ENCODE measurements at regions not wholly inside any gene's neighbourhood (a gene's known extent, or its start where the extent isn't known, plus 50 kb on each side); places are given as distances from the start of the nearest gene placed in this dataset.
"Not testable (repeated sequence)": the region's sequence is repeated elsewhere in the genome, so short reads cannot be mapped to it uniquely, and the experiment has no call there.

- no peak for DNase-seq
- H3K4me3 ChIP-seq (ENCODE audit: insufficient read depth, low read depth, low read length) = no peak overlapping the region
- H3K27me3 ChIP-seq (ENCODE audit: control insufficient read depth, insufficient read depth, low read length) = no peaks in the 10 kb centered on the region
- no peaks in the 10 kb centered on the region for H3K36me3 ChIP-seq (replicated peaks; ENCODE audit: control insufficient read depth, insufficient read depth, low read length)
These were observed 322.4 kb upstream of the PRKX start for GRCh38 chrX:4035874-4036273.

- no peaks in the 10 kb centered on the region for H3K36me3 ChIP-seq (replicated peaks; ENCODE audit: control insufficient read depth, insufficient read depth, low read length)
- no peak for DNase-seq
- no peaks in the 10 kb centered on the region for H3K27me3 ChIP-seq (ENCODE audit: control insufficient read depth, insufficient read depth, low read length)
- no peak overlapping the region for H3K4me3 ChIP-seq (ENCODE audit: insufficient read depth, low read depth, low read length)
These were observed 314.7 kb upstream of the PRKX start for GRCh38 chrX:4028151-4028550.

- Histone ChIP-seq H3K36me3 (replicated peaks; ENCODE audit: control insufficient read depth, insufficient read depth, low read length) (no peaks in the 10 kb centered on the region), H3K4me3 (ENCODE audit: insufficient read depth, low read depth, low read length) (no peak overlapping the region), H3K27me3 (ENCODE audit: control insufficient read depth, insufficient read depth, low read length) (no peaks in the 10 kb centered on the region)
- DNase-seq = no peak
These were observed 291.8 kb upstream of the PRKX start for GRCh38 chrX:4005281-4005680.

DNA sequence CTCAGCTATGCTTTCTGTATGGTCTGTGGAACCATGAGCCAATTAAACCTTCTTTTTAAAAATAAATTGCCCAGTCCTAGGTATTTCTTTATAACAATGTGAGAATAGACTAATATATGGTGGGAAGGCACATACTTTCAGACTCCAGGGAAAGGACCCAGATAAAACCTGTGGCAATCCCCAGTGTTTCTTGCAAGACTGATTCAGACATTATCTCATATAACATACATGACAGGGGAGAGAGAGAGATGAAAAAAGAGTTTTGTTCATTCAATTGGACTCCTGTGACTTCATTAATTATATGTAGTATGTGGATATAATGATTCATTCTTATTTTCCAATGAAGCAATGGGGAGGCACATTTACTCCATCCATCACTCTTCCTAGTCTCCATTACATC, 291.4 kb upstream of the PRKX start:
- DNase-seq = no peak
- no peaks in the 10 kb centered on the region for H3K27me3 ChIP-seq (ENCODE audit: control insufficient read depth, insufficient read depth, low read length)
- H3K36me3 ChIP-seq (replicated peaks; ENCODE audit: control insufficient read depth, insufficient read depth, low read length) = no peaks in the 10 kb centered on the region
- no peak overlapping the region for H3K4me3 ChIP-seq (ENCODE audit: insufficient read depth, low read depth, low read length)

DNA sequence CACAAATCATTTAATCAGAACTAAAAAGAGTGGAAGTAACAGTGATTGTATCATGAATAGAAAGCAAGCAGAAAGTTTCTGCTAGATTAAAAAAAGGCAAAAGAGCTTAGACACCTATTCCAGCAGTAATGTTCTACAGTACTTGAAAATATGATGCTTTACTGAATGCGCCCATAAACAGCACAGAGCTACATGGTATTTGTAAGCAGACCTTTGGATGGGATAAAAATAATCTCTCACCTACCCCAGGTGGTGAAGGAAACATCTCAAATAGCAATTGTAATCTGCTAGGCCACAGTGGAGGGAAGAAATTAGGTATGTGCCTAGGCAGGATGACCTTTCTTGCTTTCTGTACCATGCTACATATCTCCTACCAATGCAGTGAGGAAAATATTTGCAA, 280.9 kb upstream of the PRKX start:
- no peak for DNase-seq
- H3K4me3 ChIP-seq (ENCODE audit: insufficient read depth, low read depth, low read length) = no peak overlapping the region
- H3K36me3 ChIP-seq (replicated peaks; ENCODE audit: control insufficient read depth, insufficient read depth, low read length) = no peaks in the 10 kb centered on the region
- H3K27me3 ChIP-seq (ENCODE audit: control insufficient read depth, insufficient read depth, low read length) = no peaks in the 10 kb centered on the region

GRCh38 chrX:3990569-3990968, 277.1 kb upstream of the PRKX start:
- DNase-seq = peak; percentile 17
- no peaks in the 10 kb centered on the region for H3K36me3 ChIP-seq (replicated peaks; ENCODE audit: control insufficient read depth, insufficient read depth, low read length)

DNA sequence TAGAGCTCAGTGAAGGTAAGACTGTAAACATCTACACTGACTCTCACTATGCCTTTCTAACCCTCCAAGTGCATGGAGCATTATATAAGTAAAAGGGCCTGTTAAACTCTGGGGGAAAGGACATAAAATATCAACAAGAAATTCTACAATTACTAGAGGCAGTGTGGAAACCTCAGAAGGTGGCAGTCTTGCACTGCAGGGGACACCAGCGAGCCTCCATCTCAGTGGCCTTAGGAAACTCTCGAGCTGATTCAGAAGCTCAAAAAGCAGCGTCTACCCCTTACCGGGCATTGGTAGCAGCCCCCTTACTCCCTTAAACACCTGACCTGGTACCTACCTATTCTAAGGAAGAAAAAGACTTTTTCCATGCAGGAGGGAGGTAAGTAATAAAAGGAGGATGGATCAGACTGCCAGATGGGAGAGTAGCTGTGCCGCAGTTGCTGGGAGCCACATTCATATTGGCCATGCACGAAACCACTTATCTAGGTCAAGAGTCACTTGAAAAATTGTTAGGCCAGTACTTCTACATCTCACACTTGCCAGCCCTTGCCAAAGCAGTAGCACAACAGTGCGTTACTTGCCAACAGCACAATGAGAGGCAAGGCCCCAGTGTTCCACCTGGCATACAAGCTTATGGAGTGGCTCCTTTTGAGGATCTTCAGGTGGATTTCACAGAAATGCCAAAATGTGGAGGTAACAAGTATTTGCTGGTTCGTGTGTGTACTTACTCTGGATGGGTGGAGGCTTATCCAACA, 258.8 kb upstream of the PRKX start:
- not testable (repeated sequence) for H3K27me3 ChIP-seq (ENCODE audit: control insufficient read depth, insufficient read depth, low read length); H3K36me3 ChIP-seq (replicated peaks; ENCODE audit: control insufficient read depth, insufficient read depth, low read length); H3K4me3 ChIP-seq (ENCODE audit: insufficient read depth, low read depth, low read length); DNase-seq

More at GRCh38 chrX:3990569-3990968, 277.1 kb upstream of the PRKX start:
- no peaks in the 10 kb centered on the region for H3K27me3 ChIP-seq (ENCODE audit: control insufficient read depth, insufficient read depth, low read length)
- no peak overlapping the region for H3K4me3 ChIP-seq (ENCODE audit: insufficient read depth, low read depth, low read length)

DNA sequence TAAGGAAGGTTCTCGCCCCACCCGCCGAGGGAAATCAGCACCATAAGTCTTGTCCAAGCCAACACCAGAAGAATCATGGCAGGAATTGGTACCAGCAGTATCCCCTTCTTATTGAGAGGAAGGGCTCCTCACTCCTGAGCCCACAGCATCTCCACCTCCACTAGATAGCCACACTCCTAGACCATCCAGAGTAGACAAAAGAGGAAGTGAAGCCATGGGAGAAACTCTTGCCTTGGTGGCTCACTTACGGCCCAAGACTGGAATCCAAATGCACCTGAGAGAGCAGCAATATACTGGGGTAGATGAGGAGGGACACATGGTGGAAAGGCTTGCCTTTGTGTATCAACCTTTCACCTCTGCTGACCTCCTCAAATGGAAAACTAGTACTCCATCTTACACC, 255.3 kb upstream of the PRKX start:
- no peak for DNase-seq
- Histone ChIP-seq H3K4me3 (ENCODE audit: insufficient read depth, low read depth, low read length) (no peak overlapping the region), H3K36me3 (replicated peaks; ENCODE audit: control insufficient read depth, insufficient read depth, low read length) (no peaks in the 10 kb centered on the region), H3K27me3 (ENCODE audit: control insufficient read depth, insufficient read depth, low read length) (no peaks in the 10 kb centered on the region)

DNA sequence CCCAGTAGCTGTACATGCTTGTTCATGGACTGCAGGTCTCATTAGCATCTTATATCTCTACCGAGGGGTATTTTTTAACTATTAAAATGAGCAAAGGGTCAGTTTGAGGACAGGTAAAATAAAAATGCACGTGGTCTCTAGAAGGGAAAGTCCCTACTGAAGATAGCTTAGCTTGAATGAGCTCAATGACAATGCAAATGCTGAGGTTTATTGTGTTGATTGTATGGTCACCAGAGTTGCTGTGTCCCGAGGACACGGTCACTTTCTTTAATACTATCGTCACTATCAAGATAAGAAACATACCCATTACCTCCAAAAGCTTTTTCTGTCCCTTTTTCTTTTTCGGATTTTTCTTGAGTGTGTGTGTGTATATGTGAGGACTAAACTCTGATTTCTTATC, 250.5 kb upstream of the PRKX start:
- no peak overlapping the region for H3K4me3 ChIP-seq (ENCODE audit: insufficient read depth, low read depth, low read length)
- no peak for DNase-seq
- no peaks in the 10 kb centered on the region for H3K27me3 ChIP-seq (ENCODE audit: control insufficient read depth, insufficient read depth, low read length)
- H3K36me3 ChIP-seq (replicated peaks; ENCODE audit: control insufficient read depth, insufficient read depth, low read length) = no peaks in the 10 kb centered on the region

GRCh38 chrX:3962511-3963311, 249.3 kb upstream of the PRKX start:
- H3K4me3 ChIP-seq (ENCODE audit: insufficient read depth, low read depth, low read length) = no peak overlapping the region

GRCh38 chrX:3960952-3961351, 247.5 kb upstream of the PRKX start:
- no peak for DNase-seq
- H3K27me3 ChIP-seq (ENCODE audit: control insufficient read depth, insufficient read depth, low read length) = no peaks in the 10 kb centered on the region
- H3K36me3 ChIP-seq (replicated peaks; ENCODE audit: control insufficient read depth, insufficient read depth, low read length) = no peaks in the 10 kb centered on the region
- H3K4me3 ChIP-seq (ENCODE audit: insufficient read depth, low read depth, low read length) = no peak overlapping the region

More at GRCh38 chrX:3962511-3963311, 249.3 kb upstream of the PRKX start:
- no peaks in the 10 kb centered on the region for H3K27me3 ChIP-seq (ENCODE audit: control insufficient read depth, insufficient read depth, low read length)
- DNase-seq = peak; percentile 45
- H3K36me3 ChIP-seq (replicated peaks; ENCODE audit: control insufficient read depth, insufficient read depth, low read length) = no peaks in the 10 kb centered on the region

GRCh38 chrX:3951859-3952258, 238.4 kb upstream of the PRKX start:
- Histone ChIP-seq H3K36me3 (replicated peaks; ENCODE audit: control insufficient read depth, insufficient read depth, low read length) (no peaks in the 10 kb centered on the region), H3K27me3 (ENCODE audit: control insufficient read depth, insufficient read depth, low read length) (no peaks in the 10 kb centered on the region), H3K4me3 (ENCODE audit: insufficient read depth, low read depth, low read length) (no peak overlapping the region)
- DNase-seq = no peak

DNA sequence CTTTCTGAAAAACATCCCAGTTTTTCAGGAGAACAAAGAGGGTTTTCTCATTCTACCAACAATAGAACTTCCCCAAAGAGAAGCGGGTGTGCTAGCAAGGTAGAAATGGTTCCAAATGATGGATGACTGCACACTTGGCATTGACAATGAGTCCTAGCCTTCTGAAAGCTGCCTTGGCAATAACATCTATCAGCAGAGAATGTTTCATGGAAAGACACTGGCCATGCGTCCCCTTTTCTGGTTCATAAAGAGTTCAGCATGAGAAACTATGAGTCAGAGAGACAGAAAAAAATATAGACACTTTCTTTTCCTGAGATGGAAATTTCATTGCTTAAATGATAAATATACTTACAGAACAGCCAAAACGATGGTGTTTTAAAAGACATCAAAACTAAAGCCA, 236.9 kb upstream of the PRKX start:
- Histone ChIP-seq H3K36me3 (replicated peaks; ENCODE audit: control insufficient read depth, insufficient read depth, low read length) (no peaks in the 10 kb centered on the region), H3K27me3 (ENCODE audit: control insufficient read depth, insufficient read depth, low read length) (no peaks in the 10 kb centered on the region), H3K4me3 (ENCODE audit: insufficient read depth, low read depth, low read length) (no peak overlapping the region)
- no peak for DNase-seq

DNA sequence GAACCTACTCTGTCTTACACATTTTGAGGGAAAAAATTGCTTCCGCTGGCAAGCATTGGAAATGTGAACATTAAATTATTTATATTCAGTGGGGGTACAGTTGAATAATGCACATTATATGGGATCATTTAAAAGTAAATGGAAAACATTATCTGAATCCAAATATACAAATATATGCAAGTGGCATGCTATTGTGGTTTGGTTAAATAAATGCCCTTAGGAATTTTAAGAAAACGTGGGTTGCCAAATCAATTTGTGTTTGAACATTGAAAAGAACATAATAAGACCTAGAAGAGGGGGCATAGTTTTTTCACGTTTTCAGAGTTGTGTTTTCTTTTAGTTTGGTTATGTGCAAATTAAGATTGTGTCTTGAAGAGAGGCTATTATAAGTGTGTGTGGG, 230.5 kb upstream of the PRKX start:
- Histone ChIP-seq H3K27me3 (ENCODE audit: control insufficient read depth, insufficient read depth, low read length) (no peaks in the 10 kb centered on the region), H3K36me3 (replicated peaks; ENCODE audit: control insufficient read depth, insufficient read depth, low read length) (no peaks in the 10 kb centered on the region), H3K4me3 (ENCODE audit: insufficient read depth, low read depth, low read length) (no peak overlapping the region)
- no peak for DNase-seq

DNA sequence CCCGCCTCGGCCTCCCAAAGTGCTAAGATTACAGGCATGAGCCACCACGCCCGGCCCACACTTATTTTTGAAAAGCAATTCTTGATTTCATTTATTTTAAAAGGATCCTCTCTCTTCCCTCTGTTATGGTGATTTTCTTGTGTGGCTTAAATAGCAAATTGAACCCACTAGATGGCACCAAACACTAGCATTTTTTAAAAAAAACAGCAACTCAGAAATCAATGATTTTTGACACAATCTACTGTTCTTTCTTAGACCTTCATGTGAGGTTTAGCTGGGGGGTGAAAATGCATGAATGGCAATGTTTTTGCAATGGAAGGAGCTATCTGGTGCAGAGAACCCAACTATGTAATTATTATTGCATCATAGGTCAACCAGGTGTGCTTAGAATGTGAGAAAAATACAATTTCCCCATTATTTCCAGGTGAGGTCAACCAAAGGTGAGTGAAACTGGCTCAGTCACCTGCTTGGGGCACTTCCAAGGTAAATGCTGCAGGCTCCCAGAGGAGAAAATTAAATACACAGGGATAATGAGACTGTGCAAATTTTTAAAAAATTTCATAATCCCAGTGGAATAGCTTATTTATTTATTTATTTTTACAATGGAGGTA, 226.7 kb upstream of the PRKX start:
- peak; percentile 45 for DNase-seq
- H3K4me3 ChIP-seq (ENCODE audit: insufficient read depth, low read depth, low read length) = no peak overlapping the region
- no peaks in the 10 kb centered on the region for H3K36me3 ChIP-seq (replicated peaks; ENCODE audit: control insufficient read depth, insufficient read depth, low read length)
- no peaks in the 10 kb centered on the region for H3K27me3 ChIP-seq (ENCODE audit: control insufficient read depth, insufficient read depth, low read length)

Data from H7 (cell line).